Osteocyte (in vitro differentiated cells): ENCODE measurements at regions not wholly inside any gene's neighbourhood (a gene's known extent, or its start where the extent isn't known, plus 50 kb on each side); places are given as distances from the start of the nearest gene placed in this dataset.

ENCODE experiments used
- DNase-seq: peaks from one replicate; pipeline ENCODE4 v3.0.0; 2021; ENCODE audit warnings: mixed read lengths; ENCODE audit not compliant: unreplicated experiment; ENCODE audit errors: extremely low spot score
- H3K27ac Mint-ChIP-seq: one replicate; pipeline ENCODE4 v1.8.0; 2021; ENCODE audit warnings: mild to moderate bottlenecking, mixed read lengths; ENCODE audit not compliant: unreplicated experiment
- H3K27me3 Mint-ChIP-seq: one replicate; pipeline ENCODE4 v1.8.0; 2021; ENCODE audit warnings: mixed read lengths; ENCODE audit not compliant: unreplicated experiment
- H3K36me3 Mint-ChIP-seq: one replicate; pipeline ENCODE4 v1.8.0; 2021; ENCODE audit warnings: mixed read lengths; ENCODE audit not compliant: unreplicated experiment
- H3K4me1 Mint-ChIP-seq: one replicate; pipeline ENCODE4 v1.8.0; 2021; ENCODE audit warnings: mixed read lengths; ENCODE audit not compliant: unreplicated experiment
- H3K4me3 Mint-ChIP-seq: one replicate; pipeline ENCODE4 v1.8.0; 2021; ENCODE audit warnings: mild to moderate bottlenecking, moderate library complexity, mixed read lengths; ENCODE audit not compliant: unreplicated experiment
- H3K9me3 Mint-ChIP-seq: one replicate; pipeline ENCODE4 v1.8.0; 2021; ENCODE audit warnings: mixed read lengths; ENCODE audit not compliant: unreplicated experiment
- CTCF ChIP-seq: fragments of 200-600 bp; sonication (generic); IDR thresholded peaks from 2 replicates; pipeline ENCODE4 v1.5.0; 2021; ENCODE audit warnings: antibody characterized with exemption, mild to moderate bottlenecking, moderate library complexity

GRCh38 chr10:21399392-21400035, 126.0 kb downstream of the SKIDA1 start:
- Mint-ChIP-seq H3K4me3 (no peak overlapping the region), H3K27ac (peak overlapping the region; percentile 11), H3K27me3 (no peaks in the 10 kb centered on the region), H3K4me1 (peaks cover 34% of the 10 kb centered on the region), H3K36me3 (no peaks in the 10 kb centered on the region), H3K9me3 (no peaks in the 10 kb centered on the region)
- no peak for TF ChIP-seq CTCF
- DNase-seq, result no peak

GRCh38 chr10:21398563-21399231, 126.8 kb downstream of the SKIDA1 start:
- Mint-ChIP-seq H3K4me3 (no peak overlapping the region), H3K27me3 (no peaks in the 10 kb centered on the region), H3K36me3 (no peaks in the 10 kb centered on the region), H3K27ac (no peak overlapping the region), H3K4me1 (peaks cover 34% of the 10 kb centered on the region), H3K9me3 (no peaks in the 10 kb centered on the region)
- no peak for TF ChIP-seq CTCF
- DNase-seq, result no peak

- no peak for DNase-seq
- no peaks in the 10 kb centered on the region for H3K9me3 Mint-ChIP-seq
- TF ChIP-seq CTCF, result no peak
- H3K4me3 Mint-ChIP-seq, result no peak overlapping the region
- H3K27ac Mint-ChIP-seq, result no peak overlapping the region
- no peaks in the 10 kb centered on the region for H3K36me3 Mint-ChIP-seq
- no peaks in the 10 kb centered on the region for H3K27me3 Mint-ChIP-seq
- H3K4me1 Mint-ChIP-seq, result peaks cover 18% of the 10 kb centered on the region
These were observed 128.6 kb downstream of the SKIDA1 start for GRCh38 chr10:21396889-21397288.

GRCh38 chr10:21393931-21394330, 131.6 kb downstream of the SKIDA1 start:
- TF ChIP-seq CTCF, result no peak
- H3K9me3 Mint-ChIP-seq, result no peaks in the 10 kb centered on the region
- H3K27ac Mint-ChIP-seq, result no peak overlapping the region
- no peak overlapping the region for H3K4me3 Mint-ChIP-seq
- DNase-seq, result no peak
- H3K4me1 Mint-ChIP-seq, result peaks cover 5% of the 10 kb centered on the region
- no peaks in the 10 kb centered on the region for H3K36me3 Mint-ChIP-seq
- H3K27me3 Mint-ChIP-seq, result no peaks in the 10 kb centered on the region

GRCh38 chr10:21388589-21388988, 136.9 kb downstream of the SKIDA1 start:
- no peak for TF ChIP-seq CTCF
- Mint-ChIP-seq H3K9me3 (no peaks in the 10 kb centered on the region), H3K27me3 (no peaks in the 10 kb centered on the region), H3K4me1 (peaks cover 21% of the 10 kb centered on the region), H3K27ac (no peak overlapping the region), H3K36me3 (no peaks in the 10 kb centered on the region), H3K4me3 (no peak overlapping the region)
- no peak for DNase-seq
